H1 (cell line): ENCODE measurements at regions not wholly inside any gene's neighbourhood (a gene's known extent, or its start where the extent isn't known, plus 50 kb on each side); places are given as distances from the start of the nearest gene placed in this dataset.

Source experiments
- ATF2 ChIP-seq: IDR thresholded peaks from 2 replicates; pipeline ENCODE4 v1.6.1; 2012; ENCODE audit warnings: low read length, inconsistent platforms
- CTCF ChIP-seq, 3 experiments: IDR thresholded peaks; 1 replicate in 2 of 3; 2 replicates in 1 of 3; pipeline versions ENCODE4 v1.5.1 to v1.6.1; 2011; ENCODE audit warnings: low read length in 3 of 3, mild to moderate bottlenecking in 3 of 3, inconsistent platforms in 2 of 3, low read depth in 1 of 3, moderate library complexity in 1 of 3; ENCODE audit not compliant: insufficient read depth in 1 of 3; ENCODE audit errors: control extremely low read depth in 1 of 3
- HDAC6 ChIP-seq: IDR thresholded peaks from one replicate; pipeline ENCODE4 v1.7.1; 2012; ENCODE audit warnings: low read depth, mild to moderate bottlenecking, inconsistent platforms, low read length, moderate library complexity
- KDM1A ChIP-seq: fragments of 200-600, 300-600 bp; sonication (generic); IDR thresholded peaks from 2 replicates; pipeline ENCODE4 v1.7.1; 2016; ENCODE audit warnings: mild to moderate bottlenecking, low read length, borderline replicate concordance
- KDM5A ChIP-seq: fragments of 200-600 bp; IDR thresholded peaks from 2 replicates; pipeline ENCODE4 v1.7.1; 2012; ENCODE audit warnings: mild to moderate bottlenecking, low read length, inconsistent platforms, mixed read lengths
- MAX ChIP-seq: IDR thresholded peaks from 2 replicates; pipeline ENCODE4 v1.6.1; 2012; ENCODE audit warnings: inconsistent platforms
- POLR2A ChIP-seq, 2 experiments: IDR thresholded peaks; 1 replicate in 1 of 2; 2 replicates in 1 of 2; pipeline ENCODE4 v1.6.1; 2011; ENCODE audit warnings: low read depth in 2 of 2, low read length in 2 of 2, mild to moderate bottlenecking in 2 of 2; ENCODE audit errors: control extremely low read depth in 1 of 2
- POLR2AphosphoS5 ChIP-seq: IDR thresholded peaks from 2 replicates; pipeline ENCODE4 v1.6.1; 2011; ENCODE audit warnings: low read depth, low read length
- SIRT6 ChIP-seq: IDR thresholded peaks from one replicate; pipeline ENCODE4 v1.7.1; 2012; ENCODE audit warnings: low read length, inconsistent platforms
- SP2 ChIP-seq: IDR thresholded peaks from 2 replicates; pipeline ENCODE4 v1.6.1; 2012; ENCODE audit warnings: mild to moderate bottlenecking, low read length, inconsistent platforms

- TF ChIP-seq POLR2A (IDR thresholded peaks at IDR 0.05; ENCODE audit: control extremely low read depth in 1 of 2, low read depth in 2 of 2, low read length in 2 of 2) (no peak), SIRT6 (no peak), MAX (no peak), KDM1A (no peak), CTCF (IDR thresholded peaks at IDR 0.05; ENCODE audit: control extremely low read depth in 1 of 3, insufficient read depth in 1 of 3, low read depth in 1 of 3, low read length in 3 of 3) (no peak), SP2 (no peak), KDM5A (no peak), ATF2 (no peak), HDAC6 (no peak), POLR2AphosphoS5 (no peak)
Measured at GRCh38 chr2:182631299-182631698, 84.8 kb upstream of the DNAJC10 start.
